ENCODE measurements at regions not wholly inside any gene's neighbourhood (a gene's known extent, or its start where the extent isn't known, plus 50 kb on each side); places are given as distances from the start of the nearest gene placed in this dataset.

DNA sequence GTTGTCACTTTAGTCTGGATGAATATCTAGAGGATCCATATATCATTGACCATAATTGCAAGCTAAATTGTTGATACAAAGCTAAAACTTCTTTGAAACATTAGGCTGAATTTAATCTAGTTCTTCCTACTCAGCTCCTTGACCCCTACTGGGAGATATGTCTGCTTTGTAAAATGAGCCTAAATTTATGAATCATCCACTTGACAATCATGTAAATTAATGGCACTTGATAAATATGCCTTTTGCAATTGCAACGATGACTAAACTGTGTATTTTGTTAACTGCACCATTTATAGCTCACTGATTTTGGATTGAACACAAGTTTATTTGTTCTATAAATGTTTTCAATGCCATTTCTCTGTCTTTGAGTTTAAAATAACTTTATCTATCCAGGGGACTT is 1616.5 kb upstream of the FLRT2 start:
- TF ChIP-seq, protein P1, sequence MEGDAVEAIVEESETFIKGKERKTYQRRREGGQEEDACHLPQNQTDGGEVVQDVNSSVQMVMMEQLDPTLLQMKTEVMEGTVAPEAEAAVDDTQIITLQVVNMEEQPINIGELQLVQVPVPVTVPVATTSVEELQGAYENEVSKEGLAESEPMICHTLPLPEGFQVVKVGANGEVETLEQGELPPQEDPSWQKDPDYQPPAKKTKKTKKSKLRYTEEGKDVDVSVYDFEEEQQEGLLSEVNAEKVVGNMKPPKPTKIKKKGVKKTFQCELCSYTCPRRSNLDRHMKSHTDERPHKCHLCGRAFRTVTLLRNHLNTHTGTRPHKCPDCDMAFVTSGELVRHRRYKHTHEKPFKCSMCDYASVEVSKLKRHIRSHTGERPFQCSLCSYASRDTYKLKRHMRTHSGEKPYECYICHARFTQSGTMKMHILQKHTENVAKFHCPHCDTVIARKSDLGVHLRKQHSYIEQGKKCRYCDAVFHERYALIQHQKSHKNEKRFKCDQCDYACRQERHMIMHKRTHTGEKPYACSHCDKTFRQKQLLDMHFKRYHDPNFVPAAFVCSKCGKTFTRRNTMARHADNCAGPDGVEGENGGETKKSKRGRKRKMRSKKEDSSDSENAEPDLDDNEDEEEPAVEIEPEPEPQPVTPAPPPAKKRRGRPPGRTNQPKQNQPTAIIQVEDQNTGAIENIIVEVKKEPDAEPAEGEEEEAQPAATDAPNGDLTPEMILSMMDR (tag by site-specific recombination; IDR thresholded peaks at IDR 0.05) = no peak
- TF ChIP-seq GFI1B (tag by site-specific recombination; IDR thresholded peaks at IDR 0.05) = no peak
